LHCN-M2 (cell line): ENCODE measurements at regions not wholly inside any gene's neighbourhood (a gene's known extent, or its start where the extent isn't known, plus 50 kb on each side); places are given as distances from the start of the nearest gene placed in this dataset.
"Not testable (repeated sequence)": the region's sequence is repeated elsewhere in the genome, so short reads cannot be mapped to it uniquely, and the experiment has no call there.

Experiments used
- DNase-seq: peaks from one replicate; pipeline ENCODE4 v3.0.0-alpha.2; 2012; ENCODE audit warnings: low read depth

DNA sequence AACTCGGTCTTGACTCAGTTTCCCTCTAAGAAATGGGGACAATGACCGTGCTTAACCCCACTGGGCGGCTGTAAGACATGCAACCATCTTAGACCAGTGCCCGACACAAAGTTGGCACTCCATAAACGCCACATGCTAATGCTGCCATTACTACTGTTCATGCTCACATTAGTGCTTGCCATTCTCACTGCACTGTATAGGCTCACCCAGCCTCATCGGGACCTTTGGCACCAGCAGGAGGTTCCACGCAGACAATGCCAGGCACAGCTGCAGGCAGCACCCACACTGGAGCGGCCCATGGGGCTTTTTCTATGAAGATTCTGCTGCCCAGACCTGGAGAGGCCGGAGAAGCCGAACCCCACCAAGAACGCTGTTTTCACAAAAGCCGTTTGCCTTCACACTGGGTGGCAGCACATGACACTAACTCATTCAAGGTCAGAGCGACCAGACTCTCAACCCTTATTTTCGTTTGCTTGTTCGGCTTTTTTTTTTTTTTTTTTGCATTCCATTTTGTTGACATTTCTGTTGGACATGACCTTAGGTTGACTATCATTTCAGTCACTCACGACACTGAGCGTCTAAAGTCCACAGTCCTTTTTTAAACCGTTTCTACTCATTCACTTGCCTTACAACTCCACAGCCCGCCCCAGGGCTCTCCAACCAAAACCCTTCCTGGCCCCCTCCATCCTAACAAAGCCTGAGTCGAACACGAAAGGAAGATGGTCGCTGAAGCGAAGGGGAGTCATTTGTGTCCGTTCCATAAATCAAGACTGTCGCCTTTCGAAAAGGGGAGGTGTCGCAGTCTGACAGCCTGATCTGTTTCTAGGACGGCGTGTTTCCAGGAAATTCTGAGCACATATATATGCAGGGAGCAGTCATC is 124.4 kb upstream of the RNF32 start:
- DNase-seq: no peak

- DNase-seq: no peak
Observed at GRCh38 chr7:156514851-156515250, 125.7 kb upstream of the RNF32 start.

GRCh38 chr7:156511426-156511825 is 129.1 kb upstream of the RNF32 start:
- DNase-seq: no peak

DNA sequence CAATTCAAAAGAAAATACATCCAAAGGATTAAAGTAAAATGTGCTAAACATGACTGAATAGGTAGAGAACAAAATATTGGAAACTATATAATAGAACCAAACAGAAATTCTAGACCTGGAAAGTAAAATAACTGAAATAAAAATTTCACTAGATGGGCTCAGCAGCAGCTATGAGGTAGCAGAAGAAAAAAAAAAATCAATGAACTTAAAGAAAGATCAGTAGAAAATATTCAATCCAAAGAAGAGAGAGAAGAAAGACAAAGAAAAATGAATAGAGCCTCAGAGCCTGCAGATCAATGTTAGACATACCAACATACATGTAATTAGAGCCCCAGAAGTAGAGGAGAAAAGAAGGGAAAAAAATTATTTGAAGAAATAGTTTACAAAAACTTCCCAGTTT is 129.6 kb upstream of the RNF32 start:
- no peak for DNase-seq

- DNase-seq: no peak
Observed at GRCh38 chr7:156509216-156509615, 131.4 kb upstream of the RNF32 start.

DNA sequence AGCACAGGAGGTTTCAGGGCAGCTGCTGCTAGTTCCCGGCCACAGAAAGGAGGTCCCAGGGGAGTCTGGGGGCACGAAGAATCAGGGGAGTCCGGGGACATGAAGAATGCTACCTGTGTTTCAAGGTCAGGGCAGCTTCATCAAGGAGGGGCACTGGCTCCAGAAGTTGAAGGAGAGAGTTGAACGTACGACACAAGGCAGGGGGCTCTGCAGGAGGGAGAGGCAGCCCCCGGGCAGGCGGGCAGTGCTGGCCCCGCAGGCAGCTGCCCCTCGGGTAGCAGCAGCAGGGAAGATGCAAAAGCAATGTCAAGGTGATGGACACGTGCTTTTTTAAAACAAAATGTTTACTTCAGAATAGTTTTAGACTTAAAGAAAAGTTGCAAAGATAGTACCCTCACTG is 134.7 kb upstream of the RNF32 start:
- DNase-seq: no peak

DNA sequence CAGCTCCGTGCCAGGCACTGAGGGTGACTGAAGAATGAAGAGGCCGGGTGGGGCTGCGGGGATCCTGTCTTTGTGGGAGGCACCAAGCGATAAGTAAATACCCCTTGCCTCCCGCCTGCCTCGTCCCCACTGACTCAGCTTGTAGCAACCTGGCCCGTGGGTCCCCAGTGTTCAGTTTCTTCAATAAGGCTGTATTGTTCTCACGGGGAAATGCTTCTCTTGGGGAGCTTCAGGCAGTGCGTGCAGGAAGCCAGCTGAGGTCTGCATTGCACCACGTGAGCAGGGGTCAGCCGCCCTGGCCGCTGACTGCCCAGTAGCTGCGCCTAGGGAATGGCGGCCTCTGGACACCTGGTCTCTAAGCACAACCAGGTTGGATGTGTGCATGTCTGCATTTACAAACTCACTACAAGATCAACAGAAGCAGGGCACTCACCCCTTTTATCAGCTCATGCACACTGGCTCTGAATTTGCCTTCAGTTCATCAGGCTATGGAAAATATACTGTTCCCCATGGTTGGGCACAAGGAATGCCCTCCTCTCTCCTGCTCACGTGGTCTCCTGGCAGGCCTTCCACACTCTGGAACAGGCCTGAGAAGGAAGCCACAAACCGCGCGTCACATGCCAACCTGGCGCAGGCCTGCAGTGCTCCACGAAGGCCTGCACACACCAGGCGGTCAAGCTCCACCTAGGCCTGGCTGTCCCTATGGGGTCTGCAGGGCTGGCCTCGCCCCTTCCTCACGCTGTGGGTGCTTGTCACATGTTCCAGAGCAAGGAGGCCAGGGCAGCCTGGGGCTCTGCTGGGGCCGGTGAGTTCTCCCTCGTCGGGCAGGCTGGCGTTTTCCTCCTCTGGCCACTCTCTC is 135.7 kb upstream of the RNF32 start:
- no peak for DNase-seq

DNA sequence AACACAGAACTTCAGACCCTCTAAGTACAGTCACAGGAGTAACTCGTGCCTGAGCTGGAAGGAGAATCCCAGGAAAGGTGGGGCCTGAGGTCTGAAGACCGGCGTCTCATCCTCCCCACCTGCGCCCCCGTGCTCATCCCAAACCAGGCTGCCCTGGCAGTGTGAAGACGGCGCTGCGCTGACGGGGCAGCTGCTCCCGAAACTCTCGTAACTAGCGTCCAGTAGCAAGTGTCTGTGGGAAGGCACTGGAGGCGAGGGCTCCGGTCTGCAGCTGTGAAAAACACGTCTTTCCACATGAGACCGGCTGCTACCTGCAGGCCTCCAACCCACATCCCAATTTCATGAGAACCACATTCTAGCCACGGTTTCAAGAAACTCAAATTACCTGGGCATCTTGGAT is 136.6 kb upstream of the RNF32 start:
- DNase-seq: no peak

DNA sequence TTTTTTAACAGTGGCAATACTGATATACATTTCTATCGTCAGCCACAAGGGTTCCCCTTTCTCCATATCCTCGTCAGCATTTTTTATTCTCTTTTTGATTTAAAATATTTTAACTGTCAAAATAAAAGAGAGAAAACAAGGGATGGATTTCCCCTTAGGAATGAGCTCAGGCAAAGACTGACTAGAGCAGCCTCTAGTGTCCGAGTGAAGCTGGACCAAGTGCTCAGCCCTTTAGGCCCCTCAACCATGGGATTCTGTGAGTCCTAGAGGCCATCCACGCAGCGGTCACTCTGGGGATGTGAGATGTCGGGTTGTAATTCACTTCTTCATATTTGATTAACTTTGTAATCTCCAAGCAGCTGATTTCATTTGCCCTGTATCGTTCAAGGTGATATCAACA is 137.4 kb upstream of the RNF32 start:
- no peak for DNase-seq

- DNase-seq: not testable (repeated sequence)
Observed at GRCh38 chr7:156501815-156502214, 138.8 kb upstream of the RNF32 start.

- DNase-seq: no peak
Observed at GRCh38 chr7:156499247-156499881, 141.2 kb upstream of the RNF32 start.

GRCh38 chr7:156497776-156498509 is 142.6 kb upstream of the RNF32 start:
- no peak for DNase-seq

DNA sequence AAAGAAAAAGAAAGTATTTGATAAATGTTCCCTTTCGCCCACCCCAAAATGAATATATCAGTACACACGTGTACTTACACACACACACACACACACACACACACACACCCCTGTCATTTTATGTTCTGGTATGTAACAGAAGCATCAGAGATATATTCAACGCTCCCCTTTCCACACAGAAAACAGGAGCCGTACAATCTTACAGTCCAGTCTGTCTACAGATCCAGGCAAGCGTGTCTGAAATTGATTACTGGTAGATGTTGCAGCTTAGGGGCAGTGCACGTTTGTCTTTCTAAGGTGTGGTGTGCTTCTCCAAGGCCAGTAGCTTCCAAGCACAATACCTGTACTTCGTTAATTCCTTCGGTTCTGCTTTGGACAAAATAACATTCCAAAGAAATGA is 143.7 kb upstream of the RNF32 start:
- DNase-seq: no peak

DNA sequence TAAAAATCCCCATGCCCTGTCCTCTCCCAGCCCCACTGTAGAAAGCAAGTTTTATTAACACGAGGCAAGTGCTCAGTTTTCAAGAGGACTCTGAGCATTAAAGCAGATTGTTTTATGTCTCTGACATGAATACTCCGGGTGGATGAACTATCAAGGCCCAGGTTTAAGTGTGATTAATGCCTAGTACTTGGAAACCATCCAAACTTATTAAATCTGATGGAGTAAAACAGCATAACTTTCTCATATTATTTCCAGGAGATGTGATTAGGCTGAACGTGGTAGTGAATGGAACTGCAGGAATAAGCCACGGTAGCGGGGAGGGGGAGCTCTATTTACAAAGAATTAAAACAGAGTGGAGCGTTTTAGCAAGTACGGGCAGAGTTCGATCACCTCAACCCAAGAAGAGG is 144.2 kb upstream of the RNF32 start:
- DNase-seq: no peak

- no peak for DNase-seq
Observed at GRCh38 chr7:156494960-156495359, 145.6 kb upstream of the RNF32 start.

DNA sequence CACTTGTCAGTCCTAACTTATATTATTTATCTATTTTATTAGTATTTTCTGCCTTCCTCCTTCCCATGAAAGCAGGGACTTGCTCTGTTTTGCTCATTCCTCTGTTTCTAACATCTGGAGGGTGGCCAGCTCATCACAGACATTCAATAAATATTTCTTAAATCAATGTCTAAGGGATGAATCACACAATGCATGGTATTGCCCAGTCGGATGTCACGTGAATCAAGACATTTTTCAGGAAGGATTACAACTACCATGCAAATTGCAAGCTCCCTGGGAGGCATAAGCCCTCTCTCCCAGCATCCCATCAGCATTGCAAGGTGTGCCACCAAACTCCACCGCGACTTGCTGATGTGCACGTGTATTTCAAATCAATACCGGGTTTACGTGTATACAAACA is 146.6 kb upstream of the RNF32 start:
- DNase-seq: no peak

- DNase-seq: no peak
Observed at GRCh38 chr7:156492170-156492569, 148.4 kb upstream of the RNF32 start.

- no peak for DNase-seq
Observed at GRCh38 chr7:156491435-156491834, 149.1 kb upstream of the RNF32 start.

GRCh38 chr7:156490021-156490800 is 150.4 kb upstream of the RNF32 start:
- DNase-seq: no peak

DNA sequence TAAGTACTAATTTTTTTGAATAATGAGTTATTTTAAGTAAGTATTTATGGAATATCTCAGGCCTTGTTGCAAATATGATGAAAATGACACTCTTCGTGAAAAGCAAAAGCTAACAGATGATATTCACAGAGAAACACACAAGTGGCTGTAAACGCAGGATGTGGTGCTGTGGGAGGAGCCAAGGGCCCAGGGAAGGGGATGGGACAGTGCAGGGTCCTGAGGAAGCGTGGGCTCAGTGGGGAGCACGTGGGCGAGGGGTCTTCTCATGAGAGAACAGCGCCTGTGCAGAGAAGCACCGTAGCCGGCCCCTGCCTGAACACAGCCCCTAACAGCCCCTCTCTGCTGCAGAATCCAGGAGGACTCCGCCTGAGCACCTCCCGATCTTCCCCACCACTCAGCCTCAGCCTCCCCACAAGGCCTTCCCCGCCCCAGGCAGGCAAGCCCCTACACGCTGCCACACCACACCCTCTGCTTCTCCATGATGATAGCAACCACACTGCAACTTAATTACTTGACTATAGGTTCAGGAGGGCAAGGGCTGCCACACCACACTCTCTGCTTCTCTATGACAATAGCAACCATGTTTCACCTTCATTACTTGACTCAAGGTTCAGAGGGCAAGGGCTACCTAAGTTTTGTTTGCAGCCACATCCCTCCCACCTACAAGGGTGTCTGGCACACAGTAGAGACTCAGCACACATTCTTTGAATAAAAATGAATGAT is 152.6 kb upstream of the RNF32 start:
- no peak for DNase-seq
